CD1c-positive myeloid dendritic cell (primary cell): ENCODE measurements at regions not wholly inside any gene's neighbourhood (a gene's known extent, or its start where the extent isn't known, plus 50 kb on each side); places are given as distances from the start of the nearest gene placed in this dataset.
A peak's percentile ranks its signal among the peaks of the same experiment; 100 is the strongest.
"Not testable (repeated sequence)": the region's sequence is repeated elsewhere in the genome, so short reads cannot be mapped to it uniquely, and the experiment has no call there.

ENCODE experiments used
- DNase-seq: peaks from one replicate; pipeline ENCODE4 v3.0.0-alpha.2; 2016; ENCODE audit errors: extremely low spot score

DNA sequence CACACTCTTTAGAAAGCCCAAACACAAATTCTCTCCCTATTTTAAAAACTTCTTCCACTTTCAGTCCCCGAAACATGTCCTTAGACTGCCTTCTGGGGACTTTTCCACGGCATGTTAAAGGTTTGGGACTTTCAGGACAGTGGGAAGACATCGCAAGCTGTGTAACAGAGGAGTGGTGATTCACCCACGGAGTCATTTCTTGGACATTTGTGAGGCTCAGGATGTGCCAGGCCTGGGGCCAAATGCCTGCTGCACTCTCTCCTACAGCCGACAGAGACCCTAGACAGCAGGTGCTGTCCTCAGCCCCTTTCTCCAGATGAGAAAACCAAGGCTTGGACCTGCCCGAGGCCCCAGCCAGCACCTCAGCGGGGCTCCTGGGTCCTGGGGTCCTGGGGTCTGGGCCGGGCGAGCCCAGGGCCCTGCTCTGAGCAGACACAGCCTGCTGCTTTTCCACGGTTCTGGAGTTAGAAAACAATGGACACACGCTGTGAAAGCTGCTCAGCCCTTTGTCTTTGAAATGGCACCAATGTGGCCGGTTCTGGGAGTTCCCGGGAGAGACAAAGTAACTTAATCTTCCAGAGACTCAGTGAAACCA lies 370.2 kb upstream of the SFSWAP start:
- no peak for DNase-seq

DNA sequence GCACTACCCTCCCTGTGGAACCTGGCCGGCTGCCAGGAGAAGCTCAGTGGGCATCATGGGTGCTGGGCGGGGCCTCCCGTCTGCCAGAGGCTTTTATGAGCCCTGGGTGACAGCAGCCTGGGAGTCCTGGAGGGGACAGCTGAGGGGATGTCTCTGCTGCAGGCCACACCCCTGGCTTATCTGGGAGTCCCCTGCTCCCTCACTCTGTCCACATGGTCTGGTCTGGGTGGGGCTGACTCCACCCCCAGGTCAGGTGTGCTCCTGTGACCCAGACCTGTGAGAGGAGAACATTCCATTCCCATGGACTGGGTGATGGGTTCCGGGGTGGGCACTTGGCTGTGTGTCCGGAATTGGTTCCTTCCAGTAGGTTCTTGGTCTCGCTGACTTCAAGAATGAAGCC lies 369.3 kb upstream of the SFSWAP start:
- not testable (repeated sequence) for DNase-seq

DNA sequence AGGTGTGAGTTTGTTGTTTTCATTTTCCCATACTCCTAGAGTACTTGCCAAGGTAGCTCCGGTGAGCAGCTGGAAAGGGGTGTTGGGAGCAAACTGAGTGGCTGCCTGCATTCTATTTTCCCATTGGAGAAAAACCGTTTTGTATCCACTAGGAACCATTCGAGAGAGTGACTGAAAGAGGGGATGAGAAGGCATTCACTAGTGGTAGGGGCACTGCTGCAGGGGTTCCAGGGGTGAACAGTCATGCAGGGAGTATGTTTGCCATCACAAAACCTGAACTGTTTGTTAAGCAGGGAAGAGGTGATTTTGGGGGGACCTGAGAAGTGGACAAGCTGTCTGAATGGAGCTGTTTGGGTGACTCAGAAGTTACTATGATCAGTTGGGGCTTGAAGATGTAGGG lies 367.5 kb upstream of the SFSWAP start:
- not testable (repeated sequence) for DNase-seq

GRCh38 chr12:131344715-131345520 lies 366.0 kb upstream of the SFSWAP start:
- not testable (repeated sequence) for DNase-seq

GRCh38 chr12:131345521-131346436 lies 365.1 kb upstream of the SFSWAP start:
- DNase-seq = no peak

DNA sequence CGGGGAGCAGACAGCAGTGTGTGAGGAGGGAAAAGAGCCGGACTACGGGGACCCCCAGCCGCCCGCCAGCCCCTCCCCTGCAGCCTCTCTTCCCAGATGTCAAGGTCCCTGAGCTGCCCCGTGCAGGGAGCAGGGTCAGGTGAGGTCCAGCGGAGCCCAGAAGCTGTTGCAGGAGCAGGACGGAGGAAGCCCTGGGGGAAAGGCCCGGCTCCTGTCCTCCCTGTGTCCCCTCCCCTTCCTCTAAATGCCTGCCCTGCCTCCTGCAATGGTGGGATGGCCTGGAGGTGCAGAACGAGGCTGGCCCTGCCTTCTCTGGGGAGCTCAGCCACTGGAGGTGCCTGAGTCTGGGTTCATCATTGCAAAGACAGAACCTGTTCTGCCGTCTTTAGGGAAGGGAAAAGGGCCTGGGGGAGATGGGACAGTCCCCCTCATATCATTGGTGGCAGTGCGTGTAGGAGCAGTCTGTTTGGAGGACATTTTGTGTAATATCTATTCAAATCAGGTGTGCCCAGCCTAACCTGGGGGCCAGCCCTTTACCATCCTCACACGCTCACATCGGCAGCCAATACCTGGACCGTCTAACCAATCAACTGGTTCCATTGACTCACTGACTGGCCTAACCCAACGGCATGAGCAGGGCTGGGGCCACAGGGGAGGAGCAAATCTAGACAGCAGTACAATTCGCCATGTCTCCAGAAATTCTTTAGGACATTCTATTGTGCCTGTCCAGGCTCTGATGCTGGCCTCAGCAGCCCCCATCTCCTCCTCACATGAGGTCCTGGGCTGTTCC lies 364.1 kb upstream of the SFSWAP start:
- no peak for DNase-seq

DNA sequence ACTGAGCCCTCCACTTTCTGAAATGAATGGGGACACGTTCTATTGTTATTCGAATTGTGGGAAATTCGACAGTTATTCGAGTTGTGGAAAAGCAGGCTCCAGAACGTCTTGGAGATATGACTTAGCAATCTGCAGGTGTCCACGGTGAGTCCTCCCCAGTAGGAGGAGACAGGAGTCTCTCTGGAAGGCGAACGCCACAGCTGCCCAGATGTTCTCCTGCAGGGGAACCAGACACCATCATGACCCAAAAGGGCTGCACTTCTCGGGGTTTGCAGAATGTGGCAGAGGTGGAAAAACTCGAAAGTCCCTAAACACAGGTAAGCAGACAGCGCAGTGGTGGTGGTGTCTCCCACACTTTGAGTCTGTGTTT lies 363.6 kb upstream of the SFSWAP start:
- DNase-seq = no peak

DNA sequence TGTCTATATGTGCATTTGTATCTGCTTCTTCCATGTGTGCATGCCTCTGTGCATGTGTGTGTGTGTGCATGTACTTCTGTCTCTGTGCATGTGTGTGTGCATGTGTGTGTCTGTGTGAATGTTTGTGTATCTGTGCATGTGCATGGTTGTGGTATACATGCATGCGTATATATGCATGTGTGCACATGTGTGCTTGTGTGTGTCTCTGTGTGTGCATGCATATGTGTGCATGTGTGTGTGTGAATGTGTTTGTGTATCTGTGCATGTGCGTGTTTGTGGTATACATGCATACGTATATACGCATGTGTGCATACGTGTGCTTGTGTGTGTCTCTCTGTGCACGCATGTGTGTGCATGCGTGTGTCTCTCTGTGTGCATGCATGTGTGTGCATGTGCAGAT lies 363.2 kb upstream of the SFSWAP start:
- DNase-seq = no peak

- no peak for DNase-seq
Measured at GRCh38 chr12:131348231-131348630, 362.7 kb upstream of the SFSWAP start.

- DNase-seq = no peak
Measured at GRCh38 chr12:131348646-131349045, 362.2 kb upstream of the SFSWAP start.

- no peak for DNase-seq
Measured at GRCh38 chr12:131349397-131350127, 361.3 kb upstream of the SFSWAP start.

GRCh38 chr12:131350943-131351318 lies 360.0 kb upstream of the SFSWAP start:
- DNase-seq = no peak

DNA sequence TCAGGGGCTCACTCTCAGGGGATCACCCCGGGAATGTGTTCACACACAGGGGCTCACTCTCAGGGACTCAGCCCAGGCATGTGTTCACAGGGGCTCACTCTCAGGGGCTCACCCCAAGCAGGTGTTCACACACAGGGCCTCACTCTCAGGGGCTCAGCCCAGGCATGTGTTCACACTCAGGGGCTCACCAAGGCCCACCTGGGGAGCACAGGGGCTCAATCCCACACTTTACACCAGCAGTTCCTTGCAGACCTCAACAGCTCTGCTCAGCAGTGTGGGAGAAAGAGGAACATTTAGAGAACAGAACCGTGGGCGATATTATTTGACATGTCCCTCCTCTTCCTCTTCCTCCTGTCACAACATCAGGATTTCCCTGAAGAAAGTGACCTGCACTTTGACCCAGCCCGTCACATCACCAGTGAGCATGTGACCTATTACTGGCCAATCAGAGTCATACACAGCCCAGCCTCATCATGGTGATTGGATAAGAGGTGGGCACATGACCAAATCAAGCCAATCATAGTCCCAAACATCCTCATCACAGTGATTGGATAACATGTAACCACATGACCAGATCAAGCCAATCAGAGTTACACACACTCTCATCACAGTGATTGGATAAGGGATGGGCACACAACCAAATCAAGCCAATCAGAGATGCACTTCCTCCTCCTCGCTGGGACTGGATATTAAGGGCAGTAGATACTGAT lies 359.4 kb upstream of the SFSWAP start:
- peak; percentile 87 for DNase-seq

DNA sequence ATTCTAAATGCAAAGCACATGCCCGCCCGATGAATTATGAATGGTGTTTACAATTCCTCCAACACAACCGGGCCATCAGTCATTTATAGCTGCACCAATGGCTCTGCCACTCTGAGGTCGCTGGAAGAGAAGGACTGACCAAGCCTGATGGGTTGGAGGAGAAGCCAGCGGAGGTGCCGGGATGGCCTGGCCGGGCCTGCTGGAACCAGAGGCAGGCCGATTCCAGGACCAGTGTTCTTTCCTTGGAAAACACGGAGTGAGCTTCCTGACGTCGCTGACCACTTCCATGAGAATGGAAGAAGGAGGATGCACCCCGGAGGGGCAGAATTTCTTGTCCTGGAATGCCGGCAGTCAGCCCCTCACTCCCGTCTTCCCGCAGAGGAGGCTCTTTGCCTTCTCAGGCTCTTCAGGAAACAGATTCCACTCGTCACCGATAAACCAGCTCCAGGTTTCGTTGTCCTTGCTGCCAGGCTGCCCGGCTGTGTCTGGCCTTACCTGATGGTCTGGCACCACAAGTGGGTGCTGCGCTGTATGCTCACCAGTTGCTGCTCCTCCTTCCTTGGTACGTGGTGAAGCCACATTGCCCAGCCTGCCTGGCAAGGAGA lies 358.5 kb upstream of the SFSWAP start:
- no peak for DNase-seq

GRCh38 chr12:131353376-131353775 lies 357.5 kb upstream of the SFSWAP start:
- DNase-seq = no peak

- no peak for DNase-seq
Measured at GRCh38 chr12:131353826-131354225, 357.1 kb upstream of the SFSWAP start.

- DNase-seq = no peak
Measured at GRCh38 chr12:131355361-131356245, 355.3 kb upstream of the SFSWAP start.

DNA sequence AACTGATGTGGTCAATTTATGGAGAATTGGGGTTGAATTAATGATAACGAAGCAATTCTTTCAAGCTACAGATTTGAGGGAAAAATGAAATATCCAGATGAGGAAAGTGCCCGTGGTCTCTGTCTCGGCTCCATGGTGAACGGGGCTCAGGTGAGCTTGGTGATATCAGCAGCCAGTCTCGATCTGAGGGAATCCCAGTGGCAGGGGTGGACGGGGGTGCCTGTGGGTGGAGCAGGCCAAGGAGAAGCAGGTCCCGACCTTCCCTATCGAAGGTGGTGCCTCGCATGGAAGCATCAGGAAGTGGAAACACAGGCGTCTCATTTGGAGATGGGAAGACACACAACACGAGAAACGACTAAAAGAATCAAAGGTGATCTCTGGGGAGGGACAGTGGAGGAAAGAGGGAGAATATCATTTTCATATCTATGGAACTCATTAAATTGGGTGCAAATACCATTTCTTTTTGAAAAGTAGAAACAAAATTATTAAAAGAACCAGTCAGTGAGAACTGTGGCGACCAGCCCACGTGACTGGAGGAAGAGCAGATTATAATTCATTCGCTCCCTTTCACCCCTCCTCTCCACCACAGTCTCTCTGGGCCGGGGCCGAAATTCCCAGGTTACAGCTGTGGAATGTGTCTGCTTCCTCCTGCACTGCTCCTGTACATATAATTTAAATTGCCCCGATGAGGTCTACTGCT lies 354.3 kb upstream of the SFSWAP start:
- no peak for DNase-seq
